Prostate gland (tissue), 2 donors: ENCODE measurements at regions not wholly inside any gene's neighbourhood (a gene's known extent, or its start where the extent isn't known, plus 50 kb on each side); places are given as distances from the start of the nearest gene placed in this dataset.

Experiments used
- DNase-seq: peaks from one replicate; pipeline ENCODE4 v3.0.0-alpha.2; 2019; ENCODE audit warnings: low spot score
- H3K27ac ChIP-seq, 2 donors: fragments of 200-600 bp; sonication (generic); 2 replicates each; pipeline ENCODE4 v1.5.1; 2017 to 2019
- H3K27me3 ChIP-seq: fragments of 200-600 bp; sonication (generic); replicated peaks from 2 replicates; pipeline ENCODE4 v1.5.1; 2019; ENCODE audit not compliant: insufficient read depth
- H3K36me3 ChIP-seq, 2 donors: fragments of 200-600 bp; sonication (generic); 1 replicate in 1 of 2; 2 replicates in 1 of 2; pipeline versions ENCODE4 v1.5.1 to v1.8.1; 2017 to 2019
- H3K4me1 ChIP-seq: fragments of 200-600 bp; sonication (generic); replicated peaks from 2 replicates; pipeline ENCODE4 v1.5.1; 2019
- H3K4me3 ChIP-seq, 2 donors: fragments of 200-600 bp; sonication (generic); 2 replicates each; pipeline ENCODE4 v1.5.1; 2017 to 2019
- H3K9me3 ChIP-seq: fragments of 200-600 bp; sonication (generic); 2 replicates; pipeline ENCODE4 v1.5.1; 2017
- POLR2A ChIP-seq: fragments of 450-650 bp; IDR thresholded peaks from one replicate; pipeline ENCODE4 v1.6.1; 2016; ENCODE audit warnings: antibody characterized with exemption, mild to moderate bottlenecking
- POLR2AphosphoS5 ChIP-seq: sonication (generic); formaldehyde crosslinking; IDR thresholded peaks from one replicate; pipeline ENCODE4 v1.6.1; 2017; ENCODE audit warnings: antibody characterized with exemption
- WGBS: methylation state at CpG from one replicate; pipeline ENCODE4 v1.1.5; 2018; 5-methylcytosine and 5-hydroxymethylcytosine counted together
- intact Hi-C: fragments of 100-400 bp; cut with DNase I; formaldehyde crosslinking; loops from one replicate; pipeline ENCODE4 v1.14.2; 2022
- TF ChIP-seq, protein P1 (sequence below), 4 experiments: fragments of 200-600 bp in 2 of 4; fragments of 450-650 bp in 2 of 4; sonication (generic) in 2 of 4; IDR thresholded peaks; 1 replicate in 3 of 4; 2 replicates in 1 of 4; pipeline ENCODE4 v1.5.1; 2016 to 2019; ENCODE audit warnings: antibody characterized with exemption in 4 of 4, mild to moderate bottlenecking in 2 of 4, moderate library complexity in 2 of 4

DNA sequence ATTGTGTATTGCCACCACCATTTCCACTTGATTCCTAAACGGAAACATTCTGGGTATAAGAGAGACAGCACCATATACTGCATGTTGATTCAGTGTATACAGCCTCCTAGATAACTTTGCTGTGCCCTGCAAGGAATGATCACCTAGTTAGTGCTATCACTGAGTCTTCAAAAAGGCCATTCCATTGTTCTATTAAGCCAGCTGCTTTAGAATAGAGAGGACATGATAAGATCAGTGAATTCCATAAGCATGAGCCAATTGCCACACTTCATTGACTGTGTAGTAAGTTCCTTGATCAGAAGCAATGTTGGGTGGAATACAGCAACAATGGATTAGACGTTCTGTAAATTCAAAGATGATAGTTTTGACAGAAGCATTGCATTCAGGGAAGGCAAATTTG, 1047.3 kb downstream of the PCDH18 start:
- Histone ChIP-seq H3K4me3 (no peak overlapping the region), H3K4me1 (no peaks in the 10 kb centered on the region), H3K27ac (no peak overlapping the region), H3K27me3 (no peaks in the 10 kb centered on the region), H3K36me3 (no peaks in the 10 kb centered on the region), H3K9me3 (no peaks in the 10 kb centered on the region)
- WGBS: 49% methylated on average over 2 of the region's 2 CpGs
- intact Hi-C loops: no loop called here
- DNase-seq: no peak
- TF ChIP-seq POLR2AphosphoS5 (no peak), POLR2A (no peak)
- TF ChIP-seq, protein P1, sequence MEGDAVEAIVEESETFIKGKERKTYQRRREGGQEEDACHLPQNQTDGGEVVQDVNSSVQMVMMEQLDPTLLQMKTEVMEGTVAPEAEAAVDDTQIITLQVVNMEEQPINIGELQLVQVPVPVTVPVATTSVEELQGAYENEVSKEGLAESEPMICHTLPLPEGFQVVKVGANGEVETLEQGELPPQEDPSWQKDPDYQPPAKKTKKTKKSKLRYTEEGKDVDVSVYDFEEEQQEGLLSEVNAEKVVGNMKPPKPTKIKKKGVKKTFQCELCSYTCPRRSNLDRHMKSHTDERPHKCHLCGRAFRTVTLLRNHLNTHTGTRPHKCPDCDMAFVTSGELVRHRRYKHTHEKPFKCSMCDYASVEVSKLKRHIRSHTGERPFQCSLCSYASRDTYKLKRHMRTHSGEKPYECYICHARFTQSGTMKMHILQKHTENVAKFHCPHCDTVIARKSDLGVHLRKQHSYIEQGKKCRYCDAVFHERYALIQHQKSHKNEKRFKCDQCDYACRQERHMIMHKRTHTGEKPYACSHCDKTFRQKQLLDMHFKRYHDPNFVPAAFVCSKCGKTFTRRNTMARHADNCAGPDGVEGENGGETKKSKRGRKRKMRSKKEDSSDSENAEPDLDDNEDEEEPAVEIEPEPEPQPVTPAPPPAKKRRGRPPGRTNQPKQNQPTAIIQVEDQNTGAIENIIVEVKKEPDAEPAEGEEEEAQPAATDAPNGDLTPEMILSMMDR (IDR thresholded peaks at IDR 0.05): no peak

DNA sequence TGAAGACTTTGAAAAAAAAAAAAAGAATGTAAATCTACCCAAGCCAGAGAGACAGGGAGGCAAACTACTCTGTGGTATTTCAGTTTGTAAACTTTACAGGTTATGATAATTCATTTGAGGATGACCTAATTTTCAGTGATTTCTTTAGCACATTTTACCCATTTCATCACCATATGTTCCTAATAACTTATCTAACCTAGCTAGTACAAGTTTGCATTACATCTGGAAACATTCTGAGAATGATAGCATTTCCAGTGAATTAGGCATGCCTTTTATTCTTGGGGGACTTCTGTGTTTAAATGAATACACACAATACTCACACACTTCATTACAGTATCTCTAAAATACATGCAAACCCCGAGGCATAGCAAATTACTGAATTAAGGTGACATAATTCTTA, 1055.5 kb downstream of the PCDH18 start:
- H3K4me1 ChIP-seq: no peaks in the 10 kb centered on the region
- WGBS: 82% methylated on average over 1 of the region's 1 CpG
- no peak overlapping the region for H3K4me3 ChIP-seq
- intact Hi-C loops: no loop called here
- TF ChIP-seq POLR2A (no peak), POLR2AphosphoS5 (no peak)
- TF ChIP-seq, protein P1 (IDR thresholded peaks at IDR 0.05): no peak
- no peaks in the 10 kb centered on the region for H3K9me3 ChIP-seq
- no peak overlapping the region for H3K27ac ChIP-seq
- no peaks in the 10 kb centered on the region for H3K36me3 ChIP-seq
- DNase-seq: no peak
- H3K27me3 ChIP-seq: no peaks in the 10 kb centered on the region

DNA sequence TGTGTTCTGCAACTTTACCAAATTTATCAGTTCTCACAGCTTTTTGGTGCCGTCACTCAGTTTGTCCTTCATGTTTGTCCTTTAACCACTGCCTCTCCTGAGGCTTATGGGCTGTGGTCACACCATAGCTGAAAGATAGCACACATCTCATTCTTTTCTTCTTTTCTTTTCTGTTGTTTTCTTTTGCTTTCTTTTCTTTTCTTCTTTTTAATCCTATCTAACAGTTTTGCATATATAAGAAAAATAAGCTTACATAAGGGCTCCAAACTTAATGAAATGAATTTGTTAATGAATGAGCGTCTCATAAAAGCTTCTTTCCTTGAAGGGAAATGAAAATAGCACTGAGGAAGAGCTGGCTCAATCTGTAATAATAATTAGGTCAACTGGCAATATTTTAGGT, 1061.2 kb downstream of the PCDH18 start:
- Histone ChIP-seq H3K4me1 (no peaks in the 10 kb centered on the region), H3K27me3 (no peaks in the 10 kb centered on the region), H3K9me3 (no peaks in the 10 kb centered on the region), H3K27ac (no peak overlapping the region), H3K36me3 (no peaks in the 10 kb centered on the region), H3K4me3 (no peak overlapping the region)
- TF ChIP-seq, protein P1 (IDR thresholded peaks at IDR 0.05): no peak
- TF ChIP-seq POLR2A (no peak), POLR2AphosphoS5 (no peak)
- intact Hi-C loops: no loop called here
- 89% methylated on average over 2 of the region's 2 CpGs for WGBS
- no peak for DNase-seq

DNA sequence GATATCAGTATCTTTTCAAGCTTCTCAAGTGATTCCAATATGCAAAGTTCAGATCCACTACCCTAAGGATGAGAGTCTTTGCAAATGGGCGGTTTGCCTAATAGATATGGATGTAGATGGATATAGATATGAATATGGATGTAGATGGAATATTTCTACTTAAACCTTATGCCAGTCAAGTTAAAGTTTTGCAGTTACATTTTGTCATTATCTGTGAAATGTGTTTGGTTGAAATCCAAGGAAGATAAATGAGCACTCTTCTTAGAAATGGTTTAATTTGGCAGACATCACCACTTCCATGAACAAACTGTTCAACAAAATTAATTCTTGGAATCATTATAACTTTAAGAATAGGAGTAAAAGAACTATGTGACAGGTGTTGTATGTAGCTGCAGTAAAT, 1066.6 kb downstream of the PCDH18 start:
- Histone ChIP-seq H3K27me3 (no peaks in the 10 kb centered on the region), H3K27ac (no peak overlapping the region), H3K4me3 (no peak overlapping the region), H3K4me1 (no peaks in the 10 kb centered on the region), H3K36me3 (no peaks in the 10 kb centered on the region), H3K9me3 (no peaks in the 10 kb centered on the region)
- intact Hi-C loops: no loop called here
- 94% methylated on average over 1 of the region's 1 CpG for WGBS
- TF ChIP-seq POLR2AphosphoS5: no peak
- TF ChIP-seq POLR2A: no peak
- TF ChIP-seq, protein P1 (IDR thresholded peaks at IDR 0.05): no peak
- DNase-seq: no peak

DNA sequence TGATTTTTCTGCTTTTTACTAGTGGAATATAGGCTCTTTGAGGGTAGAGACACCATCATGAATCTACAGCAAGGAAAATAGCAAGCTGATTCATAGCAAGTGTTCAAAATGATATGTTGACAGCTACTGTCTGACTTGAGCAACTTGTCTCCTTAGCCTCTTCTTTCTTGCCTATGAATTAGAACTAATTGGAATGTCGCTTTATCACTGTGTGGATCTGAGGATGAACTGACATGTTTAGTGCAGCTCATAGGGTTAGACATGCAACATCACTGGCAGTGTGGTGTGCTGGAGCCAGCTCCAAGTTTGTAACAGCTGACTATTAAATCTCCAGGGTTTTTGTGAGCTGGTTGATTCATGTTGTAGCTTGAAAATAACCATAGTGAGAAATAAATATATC, 1068.4 kb downstream of the PCDH18 start:
- TF ChIP-seq, protein P1 (IDR thresholded peaks at IDR 0.05): no peak
- TF ChIP-seq POLR2A (no peak), POLR2AphosphoS5 (no peak)
- H3K9me3 ChIP-seq: no peaks in the 10 kb centered on the region
- no peaks in the 10 kb centered on the region for H3K27me3 ChIP-seq
- H3K36me3 ChIP-seq: no peaks in the 10 kb centered on the region
- no peaks in the 10 kb centered on the region for H3K4me1 ChIP-seq
- WGBS: 68% methylated on average over 1 of the region's 1 CpG
- no peak for DNase-seq
- H3K27ac ChIP-seq: no peak overlapping the region
- no peak overlapping the region for H3K4me3 ChIP-seq
- intact Hi-C loops: no loop called here
